ENCODE measurements at regions not wholly inside any gene's neighbourhood (a gene's known extent, or its start where the extent isn't known, plus 50 kb on each side); places are given as distances from the start of the nearest gene placed in this dataset.

GRCh38 chr2:56444339-56444738, 260.5 kb downstream of the CCDC85A start:
- no peaks in the 10 kb centered on the region for H4K20me1 ChIP-seq (replicated peaks; ENCODE audit: control insufficient read depth, extremely low read depth, insufficient read depth, low read length)
- POLR2A ChIA-PET: no interaction called here
- peak; percentile 71 for DNase-seq (ENCODE audit: low read depth, low spot score)
- FAIRE-seq: no peak
- no peaks in the 10 kb centered on the region for H3K9me1 ChIP-seq (replicated peaks; ENCODE audit: control insufficient read depth, extremely low read depth, insufficient read depth, low read length)
- H3K27ac ChIP-seq (ENCODE audit: insufficient read depth, low read depth, low read length): no peak overlapping the region
- H3K4me3 ChIP-seq (replicated peaks in 1 of 3; ENCODE audit: insufficient read depth in 1 of 3, low read depth in 1 of 3, low read length in 3 of 3): no peak overlapping the region
- no peaks in the 10 kb centered on the region for H3K79me2 ChIP-seq (ENCODE audit: control insufficient read depth, insufficient read depth, low read length)
- peaks cover 0 to 2% of the 10 kb centered on the region in 2 experiments for H3K27me3 ChIP-seq (ENCODE audit: control insufficient read depth in 2 of 2, insufficient read depth in 2 of 2, low read length in 2 of 2)
- H3K4me2 ChIP-seq (ENCODE audit: insufficient read depth, low read length): no peak overlapping the region
- no peaks in the 10 kb centered on the region for H3K9me3 ChIP-seq (replicated peaks; ENCODE audit: control insufficient read depth, insufficient read depth, low read length)
- intact Hi-C loops (cut with micrococcal nuclease) (no loop called here), dilution Hi-C loops (cut with MboI; ENCODE audit: extremely low pct_ligation_motif_present, low sequenced_read_pairs) (no loop called here)
- no peaks in the 10 kb centered on the region for H3K36me3 ChIP-seq (ENCODE audit: control insufficient read depth in 2 of 2, extremely low read depth in 1 of 2, insufficient read depth in 2 of 2, low read length in 2 of 2)
- no peaks in the 10 kb centered on the region for H3K4me1 ChIP-seq (ENCODE audit: control insufficient read depth, extremely low read depth, insufficient read depth, low read length)
- H2AFZ ChIP-seq (ENCODE audit: low read depth, low read length): no peak overlapping the region
- H3K9ac ChIP-seq (replicated peaks; ENCODE audit: extremely low read depth, insufficient read depth, low read length): no peak overlapping the region
- CTCF ChIA-PET: no interaction called here
- no TSS peak for BruUV-seq (replicated peaks)
- no peak for TF ChIP-seq CTCF (IDR thresholded peaks at IDR 0.05; ENCODE audit: extremely low read depth in 1 of 2, insufficient read depth in 1 of 2, low read depth in 1 of 2, low read length in 2 of 2)

- Histone ChIP-seq H3K9me3 (replicated peaks; ENCODE audit: control insufficient read depth, insufficient read depth, low read length) (no peaks in the 10 kb centered on the region), H3K79me2 (ENCODE audit: control insufficient read depth, insufficient read depth, low read length) (no peaks in the 10 kb centered on the region), H3K36me3 (ENCODE audit: control insufficient read depth in 2 of 2, extremely low read depth in 1 of 2, insufficient read depth in 2 of 2, low read length in 2 of 2) (no peaks in the 10 kb centered on the region), H3K9ac (replicated peaks; ENCODE audit: extremely low read depth, insufficient read depth, low read length) (no peak overlapping the region), H3K9me1 (replicated peaks; ENCODE audit: control insufficient read depth, extremely low read depth, insufficient read depth, low read length) (no peaks in the 10 kb centered on the region), H4K20me1 (replicated peaks; ENCODE audit: control insufficient read depth, extremely low read depth, insufficient read depth, low read length) (no peaks in the 10 kb centered on the region), H3K4me2 (ENCODE audit: insufficient read depth, low read length) (no peak overlapping the region), H3K27me3 (ENCODE audit: control insufficient read depth in 2 of 2, insufficient read depth in 2 of 2, low read length in 2 of 2) (peaks cover 0 to 2% of the 10 kb centered on the region in 2 experiments), H3K4me1 (ENCODE audit: control insufficient read depth, extremely low read depth, insufficient read depth, low read length) (no peaks in the 10 kb centered on the region), H2AFZ (ENCODE audit: low read depth, low read length) (no peak overlapping the region), H3K27ac (ENCODE audit: insufficient read depth, low read depth, low read length) (no peak overlapping the region), H3K4me3 (replicated peaks in 1 of 3; ENCODE audit: insufficient read depth in 1 of 3, low read depth in 1 of 3, low read length in 3 of 3) (no peak overlapping the region)
- FAIRE-seq (no peak), DNase-seq (ENCODE audit: low read depth, low spot score) (no peak)
- ChIA-PET CTCF (interaction anchor here (1.2 to 1.5 kb wide), 2 partner anchors 58 to 301 kb away, joined by 3 read pairs; no protein-coding TSS in a partner anchor), POLR2A (interaction anchor here (0.6 kb wide), 1 partner anchor 475 kb away, joined by 3 read pairs; no protein-coding TSS in a partner anchor)
- BruUV-seq (replicated peaks): no TSS peak
- intact Hi-C loops (cut with micrococcal nuclease) (loop anchor here (5.0 kb wide), 1 partner anchor 251 kb away; no protein-coding TSS in a partner anchor), dilution Hi-C loops (cut with MboI; ENCODE audit: extremely low pct_ligation_motif_present, low sequenced_read_pairs) (no loop called here)
- TF ChIP-seq GATA2 (IDR thresholded peaks at IDR 0.05; ENCODE audit: insufficient read depth, insufficient read length, low read depth, low read length): no peak
- no peak for TF ChIP-seq POLR2A (IDR thresholded peaks at IDR 0.05; ENCODE audit: low read depth, low read length)
- TF ChIP-seq MYC (IDR thresholded peaks at IDR 0.05; ENCODE audit: low read depth, low read length): no peak
- TF ChIP-seq FOS (IDR thresholded peaks at IDR 0.05; ENCODE audit: borderline replicate concordance, insufficient read depth, low read length): no peak
- no peak for TF ChIP-seq JUN (IDR thresholded peaks at IDR 0.05; ENCODE audit: borderline replicate concordance, insufficient read depth, insufficient read length, low read depth)
Measured at GRCh38 chr2:56448403-56449001, 264.7 kb downstream of the CCDC85A start.

Measured in endothelial cell of umbilical vein (primary cell).